Keratinocyte (primary cell): ENCODE measurements at regions not wholly inside any gene's neighbourhood (a gene's known extent, or its start where the extent isn't known, plus 50 kb on each side); places are given as distances from the start of the nearest gene placed in this dataset.

ENCODE experiments used
- DNase-seq: peaks from one replicate; pipeline ENCODE4 v3.0.0-alpha.2; 2011; ENCODE audit warnings: low read depth, missing footprints, low spot score
- FAIRE-seq: peaks from 2 replicates; lab custom pipeline; 2011; peaks lifted over from hg19 to GRCh38; lab: Jason Lieb, UNC
- H2AFZ ChIP-seq: 2 replicates; pipeline ENCODE4 v1.6.0; 2012; ENCODE audit warnings: low read length, control low read depth, inconsistent platforms; ENCODE audit not compliant: control insufficient read depth
- H3K27ac ChIP-seq: 2 replicates; pipeline ENCODE4 v1.5.1; 2011; ENCODE audit warnings: low read length; ENCODE audit not compliant: control insufficient read depth, insufficient read depth
- H3K27me3 ChIP-seq: 3 replicates; pipeline ENCODE4 v1.6.0; 2011; ENCODE audit warnings: low read length; ENCODE audit not compliant: control insufficient read depth, insufficient read depth; ENCODE audit errors: extremely low read depth
- H3K36me3 ChIP-seq, 2 experiments: 2 replicates in 1 of 2; 3 replicates in 1 of 2; pipeline ENCODE4 v1.5.1; 2011; ENCODE audit warnings: low read length in 2 of 2, mild to moderate bottlenecking in 1 of 2; ENCODE audit not compliant: control insufficient read depth in 2 of 2, insufficient read depth in 2 of 2; ENCODE audit errors: extremely low read depth in 1 of 2
- H3K4me1 ChIP-seq: 3 replicates; pipeline ENCODE4 v1.5.1; 2011; ENCODE audit warnings: low read length; ENCODE audit not compliant: control insufficient read depth, insufficient read depth; ENCODE audit errors: extremely low read depth
- H3K4me2 ChIP-seq: 3 replicates; pipeline ENCODE4 v1.6.0; 2011; ENCODE audit warnings: low read depth, low read length; ENCODE audit not compliant: control insufficient read depth, insufficient read depth; ENCODE audit errors: extremely low read depth
- H3K4me3 ChIP-seq, 3 experiments: fragments of 200-600 bp in 1 of 3; sonication (generic) in 1 of 3; 2 replicates in 2 of 3; 3 replicates in 1 of 3; pipeline ENCODE4 v1.5.1; 2011 to 2016; ENCODE audit warnings: low read length in 3 of 3, mild to moderate bottlenecking in 3 of 3, control low read depth in 2 of 3, inconsistent platforms in 1 of 3, low read depth in 1 of 3, mixed read lengths in 1 of 3, mixed run types in 1 of 3, moderate library complexity in 1 of 3; ENCODE audit not compliant: control insufficient read depth in 2 of 3, insufficient read depth in 2 of 3; ENCODE audit errors: extremely low read depth in 1 of 3
- H3K79me2 ChIP-seq: 2 replicates; pipeline ENCODE4 v1.6.0; 2012; ENCODE audit warnings: low read length; ENCODE audit not compliant: control insufficient read depth, insufficient read depth
- H3K9ac ChIP-seq: 3 replicates; pipeline ENCODE4 v1.6.0; 2011; ENCODE audit warnings: low read length; ENCODE audit not compliant: control insufficient read depth, insufficient read depth; ENCODE audit errors: extremely low read depth
- H3K9me1 ChIP-seq: 3 replicates; pipeline ENCODE4 v1.6.0; 2011; ENCODE audit warnings: low read length; ENCODE audit not compliant: control insufficient read depth, insufficient read depth; ENCODE audit errors: extremely low read depth
- H3K9me3 ChIP-seq: 2 replicates; pipeline ENCODE4 v1.5.1; 2012; ENCODE audit warnings: low read depth, low read length; ENCODE audit not compliant: control insufficient read depth
- H4K20me1 ChIP-seq: 3 replicates; pipeline ENCODE4 v1.6.0; 2011; ENCODE audit warnings: low read length; ENCODE audit not compliant: control insufficient read depth, insufficient read depth; ENCODE audit errors: extremely low read depth
- CTCF ChIP-seq, 3 experiments: IDR thresholded peaks in 1 of 3; conservative IDR thresholded peaks in 1 of 3; optimal IDR thresholded peaks in 1 of 3; 2 replicates in 2 of 3; 3 replicates in 1 of 3; pipeline versions ENCODE3 to v1.5.1; 2011; ENCODE audit warnings: low read length in 3 of 3, mild to moderate bottlenecking in 3 of 3, moderate library complexity in 2 of 3, control low read depth in 1 of 3, inconsistent platforms in 1 of 3; ENCODE audit not compliant: insufficient read depth in 2 of 3; ENCODE audit errors: extremely low read depth in 1 of 3
- EZH2 ChIP-seq: IDR thresholded peaks from one replicate; pipeline ENCODE4 v1.6.1; 2012; ENCODE audit warnings: inconsistent platforms, mild to moderate bottlenecking, low read length, moderate library complexity
- dilution Hi-C: fragments of 300-500 bp; cut with MboI; formaldehyde crosslinking; loops from one replicate; pipeline ENCODE4 v1.7.0; 2020; ENCODE audit warnings: low sequenced_read_pairs; ENCODE audit not compliant: extremely low pct_ligation_motif_present

- H3K4me1 ChIP-seq: no peaks in the 10 kb centered on the region
- H3K79me2 ChIP-seq: no peaks in the 10 kb centered on the region
- no peak overlapping the region for H3K27ac ChIP-seq
- H3K9me1 ChIP-seq: no peaks in the 10 kb centered on the region
- H3K4me3 ChIP-seq: no peak overlapping the region
- TF ChIP-seq CTCF (optimal IDR thresholded peaks at IDR 0.05 in 1 of 3, IDR thresholded peaks at IDR 0.05 in 1 of 3, conservative IDR thresholded peaks at IDR 0.05 in 1 of 3; ENCODE audit: extremely low read depth in 1 of 3, insufficient read depth in 2 of 3, low read length in 3 of 3) (no peak), EZH2 (no peak)
- H3K9ac ChIP-seq: no peak overlapping the region
- no peaks in the 10 kb centered on the region for H3K36me3 ChIP-seq
- peaks cover 28% of the 10 kb centered on the region for H3K27me3 ChIP-seq
- no peak for DNase-seq
- no peak overlapping the region for H2AFZ ChIP-seq
- H3K9me3 ChIP-seq: no peaks in the 10 kb centered on the region
- FAIRE-seq: no peak
- no peaks in the 10 kb centered on the region for H4K20me1 ChIP-seq
- no peak overlapping the region for H3K4me2 ChIP-seq
- dilution Hi-C loops: no loop called here
Observed at GRCh38 chr15:60221356-60221755, 176.4 kb downstream of the ANXA2 start.

GRCh38 chr15:60222404-60222803 lies 175.4 kb downstream of the ANXA2 start:
- TF ChIP-seq CTCF (optimal IDR thresholded peaks at IDR 0.05 in 1 of 3, IDR thresholded peaks at IDR 0.05 in 1 of 3, conservative IDR thresholded peaks at IDR 0.05 in 1 of 3; ENCODE audit: extremely low read depth in 1 of 3, insufficient read depth in 2 of 3, low read length in 3 of 3) (no peak), EZH2 (no peak)
- Histone ChIP-seq H3K27ac (no peak overlapping the region), H2AFZ (no peak overlapping the region), H3K27me3 (peaks cover 24% of the 10 kb centered on the region), H3K79me2 (no peaks in the 10 kb centered on the region), H3K9ac (no peak overlapping the region), H3K4me1 (no peaks in the 10 kb centered on the region), H3K36me3 (no peaks in the 10 kb centered on the region), H3K4me2 (no peak overlapping the region), H4K20me1 (no peaks in the 10 kb centered on the region), H3K9me3 (no peaks in the 10 kb centered on the region), H3K9me1 (no peaks in the 10 kb centered on the region), H3K4me3 (no peak overlapping the region)
- dilution Hi-C loops: no loop called here
- DNase-seq (no peak), FAIRE-seq (no peak)
